GM12878 (cell line): ENCODE measurements at regions not wholly inside any gene's neighbourhood (a gene's known extent, or its start where the extent isn't known, plus 50 kb on each side); places are given as distances from the start of the nearest gene placed in this dataset.

Experiments
- ATAC-seq: fragments of 200-7000 bp; cut with Tn5 transposase; 3 replicates; pipeline ENCODE4 v1.9.1; 2020; ENCODE audit warnings: mild to moderate bottlenecking, moderate library complexity
- BruUV-seq: library from RNA; stranded (reverse); fragments of 400-500 nt; replicated peaks from 2 replicates; lab custom pipeline; 2021; lab: Mats Ljungman, UMichigan
- CTCF ChIA-PET: fragments of 300-600 bp; sonication (Branson Sonifier 250); formaldehyde crosslinking; extraction: SDS; loops from one replicate; lab custom pipeline; 2021; ENCODE audit warnings: inconsistent platforms; lab: Yijun Ruan, JAX
- POLR2A ChIA-PET: fragments of 350-600 bp; formaldehyde crosslinking; extraction: SDS; loops from one replicate; lab custom pipeline; 2021; ENCODE audit warnings: inconsistent platforms; lab: Charles Lee
- RAD21 ChIA-PET: fragments of 300-600 bp; sonication (Branson Sonifier 250); formaldehyde crosslinking; loops from one replicate; lab custom pipeline; 2023; ENCODE audit warnings: antibody characterized with exemption; ENCODE audit not compliant: unreplicated experiment; lab: Charles Lee
- SMC1A ChIA-PET: fragments of 300-600 bp; sonication (Branson Sonifier 250); formaldehyde crosslinking; loops from one replicate; lab custom pipeline; 2023; ENCODE audit not compliant: unreplicated experiment, uncharacterized antibody; lab: Charles Lee
- DNase-seq: peaks from one replicate; pipeline ENCODE4 v3.0.0-alpha.2; 2011; ENCODE audit warnings: low read depth, low spot score
- FAIRE-seq: peaks from 3 replicates; lab custom pipeline; 2011; peaks lifted over from hg19 to GRCh38; lab: Jason Lieb, UNC
- H2AFZ ChIP-seq: 2 replicates; pipeline ENCODE4 v1.6.0; 2011; ENCODE audit warnings: low read depth, low read length, control low read depth; ENCODE audit not compliant: control insufficient read depth
- H3K27ac ChIP-seq: 2 replicates; pipeline ENCODE4 v1.5.1; 2011; ENCODE audit warnings: control low read depth; ENCODE audit not compliant: control insufficient read depth, insufficient read depth
- H3K27me3 ChIP-seq, 2 experiments: replicated peaks in 1 of 2; 2 replicates each; pipeline versions ENCODE4 v1.6.0 to v1.6.1; 2011; ENCODE audit warnings: low read length in 1 of 2; ENCODE audit not compliant: control insufficient read depth in 2 of 2, insufficient read depth in 2 of 2
- H3K36me3 ChIP-seq, 2 experiments: 2 replicates each; pipeline ENCODE4 v1.5.1; 2011; ENCODE audit warnings: low read length in 1 of 2; ENCODE audit not compliant: control insufficient read depth in 2 of 2, insufficient read depth in 2 of 2
- H3K4me1 ChIP-seq: 2 replicates; pipeline ENCODE4 v1.6.1; 2011; ENCODE audit warnings: mild to moderate bottlenecking, low read length, moderate library complexity, mixed read lengths; ENCODE audit not compliant: control insufficient read depth, insufficient read depth
- H3K4me2 ChIP-seq: 2 replicates; pipeline ENCODE4 v1.6.0; 2011; ENCODE audit warnings: control low read depth; ENCODE audit not compliant: control insufficient read depth, insufficient read depth
- H3K4me3 ChIP-seq: fragments of 200-600 bp; sonication (generic); 2 replicates; pipeline ENCODE4 v1.5.1; 2016
- H3K79me2 ChIP-seq: 2 replicates; pipeline ENCODE4 v1.6.0; 2011; ENCODE audit warnings: low read length; ENCODE audit not compliant: control insufficient read depth, insufficient read depth
- H3K9ac ChIP-seq: 2 replicates; pipeline ENCODE4 v1.8.0; 2011; ENCODE audit warnings: low read length, control low read depth, mixed read lengths; ENCODE audit not compliant: control insufficient read depth, insufficient read depth
- H3K9me3 ChIP-seq: replicated peaks from 3 replicates; pipeline ENCODE4 v1.5.1; 2011; ENCODE audit warnings: mild to moderate bottlenecking, low read length; ENCODE audit not compliant: control insufficient read depth, insufficient read depth
- H4K20me1 ChIP-seq: 2 replicates; pipeline ENCODE4 v1.6.0; 2011; ENCODE audit not compliant: control insufficient read depth, insufficient read depth
- ATF7 ChIP-seq: fragments of 450-650 bp; IDR thresholded peaks from 2 replicates; pipeline ENCODE4 v1.6.1; 2016; ENCODE audit warnings: low read depth, mild to moderate bottlenecking
- BACH1 ChIP-seq: fragments of 450-650 bp; IDR thresholded peaks from 2 replicates; pipeline ENCODE4 v1.6.1; 2017; ENCODE audit warnings: mild to moderate bottlenecking, borderline replicate concordance
- CREM ChIP-seq: IDR thresholded peaks from 2 replicates; pipeline ENCODE4 v1.6.1; 2014; ENCODE audit warnings: antibody characterized with exemption, low read depth
- EZH2 ChIP-seq: IDR thresholded peaks from 2 replicates; pipeline ENCODE4 v1.6.1; 2012; ENCODE audit warnings: low read depth, mild to moderate bottlenecking, control low read depth, inconsistent platforms, low read length, borderline replicate concordance; ENCODE audit not compliant: control insufficient read depth
- IKZF2 ChIP-seq, 2 experiments: fragments of 450-650 bp; IDR thresholded peaks; 2 replicates each; pipeline ENCODE4 v1.6.1; 2017; ENCODE audit warnings: mild to moderate bottlenecking in 2 of 2, moderate library complexity in 2 of 2
- MLLT1 ChIP-seq: fragments of 450-650 bp; IDR thresholded peaks from 2 replicates; pipeline ENCODE4 v1.6.1; 2016; ENCODE audit warnings: mild to moderate bottlenecking
- NR2C1 ChIP-seq: fragments of 450-650 bp; IDR thresholded peaks from 2 replicates; pipeline ENCODE4 v1.6.1; 2017; ENCODE audit warnings: antibody characterized with exemption, mild to moderate bottlenecking, moderate library complexity
- NR2C2 ChIP-seq: IDR thresholded peaks from 2 replicates; pipeline ENCODE4 v1.6.1; 2011; ENCODE audit warnings: borderline replicate concordance, low read depth; ENCODE audit not compliant: control insufficient read depth, insufficient read length
- POU2F2 ChIP-seq: IDR thresholded peaks from 3 replicates; pipeline ENCODE4 v1.6.1; 2011; ENCODE audit warnings: low read depth, mild to moderate bottlenecking, low read length, borderline replicate concordance
- RB1 ChIP-seq: fragments of 450-650 bp; formaldehyde crosslinking; IDR thresholded peaks from 2 replicates; pipeline ENCODE4 v1.6.1; 2017; ENCODE audit warnings: mild to moderate bottlenecking, borderline replicate concordance
- SPI1 ChIP-seq: IDR thresholded peaks from 2 replicates; pipeline ENCODE4 v1.6.1; 2011; ENCODE audit warnings: low read depth, mild to moderate bottlenecking, low read length, moderate library complexity, borderline replicate concordance; ENCODE audit not compliant: insufficient read depth
- TCF12 ChIP-seq: IDR thresholded peaks from 2 replicates; pipeline ENCODE4 v1.6.1; 2011; ENCODE audit warnings: low read depth, mild to moderate bottlenecking, low read length
- ZBED1 ChIP-seq: IDR thresholded peaks from 2 replicates; pipeline ENCODE4 v1.6.1; 2016; ENCODE audit warnings: borderline replicate concordance
- WGBS: methylation state at CpG from one replicate; pipeline ENCODE4 v1.1.6; 2016; ENCODE audit warnings: low lambda C conversion rate; ENCODE audit not compliant: insufficient replicate concordance, insufficient coverage; ENCODE audit errors: missing lambda C conversion rate; 5-methylcytosine and 5-hydroxymethylcytosine counted together
- in situ Hi-C: fragments of 300-500 bp; cut with MboI; formaldehyde crosslinking; loops from 9 replicates; pipeline ENCODE4 v1.14.3; 2018; ENCODE audit warnings: mixed read lengths
- intact Hi-C: fragments of 100-400 bp; cut with micrococcal nuclease; formaldehyde crosslinking; loops from one replicate; pipeline ENCODE4 v1.14.2; 2022; ENCODE audit not compliant: unreplicated experiment

- Histone ChIP-seq H3K27ac (no peak overlapping the region), H3K4me2 (no peak overlapping the region), H2AFZ (no peak overlapping the region), H4K20me1 (no peaks in the 10 kb centered on the region), H3K4me1 (no peaks in the 10 kb centered on the region), H3K4me3 (no peak overlapping the region), H3K27me3 (no peaks in the 10 kb centered on the region), H3K79me2 (no peaks in the 10 kb centered on the region), H3K9ac (no peak overlapping the region), H3K36me3 (no peaks in the 10 kb centered on the region), H3K9me3 (no peaks in the 10 kb centered on the region)
- FAIRE-seq (no peak), ATAC-seq (no peak), DNase-seq (no peak)
- RAD21 ChIA-PET: no interaction called here
- POLR2A ChIA-PET: no interaction called here
- WGBS: 95% methylated on average over 1 of the region's 1 CpG
- intact Hi-C loops (no loop called here), in situ Hi-C loops (no loop called here)
- TF ChIP-seq TCF12 (no peak), EZH2 (no peak), RB1 (no peak), ATF7 (no peak)
- SMC1A ChIA-PET: no interaction called here
- CTCF ChIA-PET: no interaction called here
- no TSS peak for BruUV-seq
These were observed 105.1 kb upstream of the ZEB1 start for GRCh38 chr10:31213959-31214358.

- Histone ChIP-seq H2AFZ (no peak overlapping the region), H3K36me3 (no peaks in the 10 kb centered on the region), H3K9ac (no peak overlapping the region), H3K9me3 (no peaks in the 10 kb centered on the region), H3K79me2 (no peaks in the 10 kb centered on the region), H3K27ac (no peak overlapping the region), H3K4me2 (no peak overlapping the region), H4K20me1 (no peaks in the 10 kb centered on the region), H3K4me3 (no peak overlapping the region)
- in situ Hi-C loops (no loop called here), intact Hi-C loops (no loop called here)
- 50% methylated on average over 2 of the region's 2 CpGs for WGBS
- POLR2A ChIA-PET: no interaction called here
- no TSS peak for BruUV-seq
- SMC1A ChIA-PET: no interaction called here
- DNase-seq (no peak), FAIRE-seq (peak; percentile 70)
- CTCF ChIA-PET: no interaction called here
- TF ChIP-seq CREM (no peak), SPI1 (peak; percentile 62; the same call in 1 of the 2 replicates), MLLT1 (no peak), NR2C2 (no peak), ZBED1 (no peak), POU2F2 (no peak), NR2C1 (no peak), BACH1 (no peak), IKZF2 (IDR thresholded peaks at IDR 0.05) (peak in 1 of 2 experiments; percentile 33; a peak in 2 of 4 replicates)
- TF ChIP-seq, all 136 proteins: peak for 2
- no peak for ATAC-seq
- H3K27me3 ChIP-seq: no peaks in the 10 kb centered on the region
- no peaks in the 10 kb centered on the region for H3K4me1 ChIP-seq
- RAD21 ChIA-PET: no interaction called here
These were observed 104.0 kb upstream of the ZEB1 start for GRCh38 chr10:31215052-31215451.
